DMS153 (cell line): ENCODE measurements at regions not wholly inside any gene's neighbourhood (a gene's known extent, or its start where the extent isn't known, plus 50 kb on each side); places are given as distances from the start of the nearest gene placed in this dataset.

Experiments
- DNase-seq: peaks from one replicate; lab custom pipeline; 2025; lab: John Stamatoyannopoulos, UW

GRCh38 chr2:228705318-228705717 lies 523.8 kb upstream of the SPHKAP start:
- DNase-seq = no peak

GRCh38 chr2:228703152-228703551 lies 521.7 kb upstream of the SPHKAP start:
- DNase-seq = no peak

GRCh38 chr2:228701506-228701905 lies 520.0 kb upstream of the SPHKAP start:
- DNase-seq = no peak

GRCh38 chr2:228700638-228701037 lies 519.2 kb upstream of the SPHKAP start:
- no peak for DNase-seq

GRCh38 chr2:228699888-228700287 lies 518.4 kb upstream of the SPHKAP start:
- DNase-seq = no peak

GRCh38 chr2:228699400-228699799 lies 517.9 kb upstream of the SPHKAP start:
- DNase-seq = no peak

GRCh38 chr2:228698963-228699362 lies 517.5 kb upstream of the SPHKAP start:
- DNase-seq = no peak

- no peak for DNase-seq
Measured at GRCh38 chr2:228697456-228697855, 516.0 kb upstream of the SPHKAP start.

GRCh38 chr2:228690681-228691080 lies 509.2 kb upstream of the SPHKAP start:
- DNase-seq = no peak

- DNase-seq = peak; percentile 23
Measured at GRCh38 chr2:228689053-228689452, 507.6 kb upstream of the SPHKAP start.

GRCh38 chr2:228688007-228688645 lies 506.6 kb upstream of the SPHKAP start:
- peak; percentile 71 for DNase-seq

GRCh38 chr2:228681979-228682378 lies 500.5 kb upstream of the SPHKAP start:
- no peak for DNase-seq

- no peak for DNase-seq
Measured at GRCh38 chr2:228681426-228681825, 499.9 kb upstream of the SPHKAP start.

GRCh38 chr2:228678110-228678509 lies 496.6 kb upstream of the SPHKAP start:
- DNase-seq = no peak

- no peak for DNase-seq
Measured at GRCh38 chr2:228675646-228676045, 494.2 kb upstream of the SPHKAP start.

- DNase-seq = no peak
Measured at GRCh38 chr2:228675091-228675490, 493.6 kb upstream of the SPHKAP start.

GRCh38 chr2:228673876-228674554 lies 492.5 kb upstream of the SPHKAP start:
- peak; percentile 25 for DNase-seq

- DNase-seq = no peak
Measured at GRCh38 chr2:228669690-228670089, 488.2 kb upstream of the SPHKAP start.

- no peak for DNase-seq
Measured at GRCh38 chr2:228665232-228665631, 483.7 kb upstream of the SPHKAP start.

GRCh38 chr2:228658998-228659397 lies 477.5 kb upstream of the SPHKAP start:
- DNase-seq = no peak

GRCh38 chr2:228657807-228658402 lies 476.4 kb upstream of the SPHKAP start:
- peak; percentile 48 for DNase-seq

- no peak for DNase-seq
Measured at GRCh38 chr2:228655331-228655730, 473.8 kb upstream of the SPHKAP start.

- DNase-seq = no peak
Measured at GRCh38 chr2:228654707-228655106, 473.2 kb upstream of the SPHKAP start.
